Pancreas (tissue), 10 donors: ENCODE measurements at regions not wholly inside any gene's neighbourhood (a gene's known extent, or its start where the extent isn't known, plus 50 kb on each side); places are given as distances from the start of the nearest gene placed in this dataset.

ENCODE experiments used
- ATAC-seq, 4 donors: fragments of 200-7000 bp; cut with Tn5 transposase; one replicate each; pipeline versions ENCODE4 v1.8.0 to v1.9.1; 2020; ENCODE audit warnings: mild to moderate bottlenecking in 4 of 4, moderate library complexity in 4 of 4
- DNase-seq, 6 donors: peaks; one replicate each; pipeline ENCODE4 v3.0.0-alpha.2; 2020
- FAIRE-seq: peaks from 2 replicates; lab custom pipeline; 2012; peaks lifted over from hg19 to GRCh38; lab: Jason Lieb, UNC
- H3K27ac ChIP-seq, 4 donors: fragments of 200-600 bp; sonication (generic); 1 replicate in 3 of 4; 2 replicates in 1 of 4; pipeline versions ENCODE4 v1.5.0 to v1.8.0; 2020
- H3K27me3 ChIP-seq, 4 donors: fragments of 200-600 bp; one replicate each; pipeline ENCODE4 v1.8.0; 2021
- H3K36me3 ChIP-seq, 3 donors: fragments of 200-600 bp; sonication (generic) in 1 of 3; one replicate each; pipeline versions ENCODE4 v1.5.0 to v1.8.0; 2020 to 2021
- H3K4me1 ChIP-seq, 3 donors: fragments of 200-600 bp; one replicate each; pipeline ENCODE4 v1.8.0; 2021
- H3K4me3 ChIP-seq, 4 donors: fragments of 200-600 bp; sonication (generic) in 2 of 4; one replicate each; pipeline versions ENCODE4 v1.5.0 to v1.8.0; 2020 to 2021
- H3K9me3 ChIP-seq, 4 donors: fragments of 200-600 bp; one replicate each; pipeline ENCODE4 v1.8.0; 2021
- WGBS, 2 donors: extraction: QIAGEN DNeasy Blood & Tissue Kit; methylation state at CpG; one replicate each; pipeline ENCODE4 v1.1.7; 2013; 5-methylcytosine and 5-hydroxymethylcytosine counted together
- intact Hi-C, 3 donors: fragments of 100-400 bp; cut with DNase I; formaldehyde crosslinking; loops; one replicate each; pipeline versions ENCODE4 v1.11.1 to v1.14.2; 2022
- TF ChIP-seq, protein P1 (sequence below), 4 donors: fragments of 200-600 bp; sonication (generic) in 3 of 4; IDR thresholded peaks; one replicate each; pipeline versions ENCODE4 v1.5.0 to v1.8.0; 2021; ENCODE audit warnings: antibody characterized with exemption in 4 of 4
- donor health status: healthy with polysubstance abuse.
- donor health status: DM: no; HTN: no; CAD: no; lungs with moderate emphysema.
- donor health status: DM: no; HTN: no; CAD: no.
- donor health status: control.
- donor health status: control.
- donor health status: Bipolar disorder and iron deficiency.
- donor health status: DM: yes; HTN: yes; CAD: no.
- donor health status: DM: no; HTN: no; CAD: no.
- donor health status: DM: no; HTN: no; CAD: no.
- donor health status: DM: yes; HTN: yes; CAD: no.

- ATAC-seq (no peak), FAIRE-seq (no peak), DNase-seq (no peak)
- TF ChIP-seq, protein P1, sequence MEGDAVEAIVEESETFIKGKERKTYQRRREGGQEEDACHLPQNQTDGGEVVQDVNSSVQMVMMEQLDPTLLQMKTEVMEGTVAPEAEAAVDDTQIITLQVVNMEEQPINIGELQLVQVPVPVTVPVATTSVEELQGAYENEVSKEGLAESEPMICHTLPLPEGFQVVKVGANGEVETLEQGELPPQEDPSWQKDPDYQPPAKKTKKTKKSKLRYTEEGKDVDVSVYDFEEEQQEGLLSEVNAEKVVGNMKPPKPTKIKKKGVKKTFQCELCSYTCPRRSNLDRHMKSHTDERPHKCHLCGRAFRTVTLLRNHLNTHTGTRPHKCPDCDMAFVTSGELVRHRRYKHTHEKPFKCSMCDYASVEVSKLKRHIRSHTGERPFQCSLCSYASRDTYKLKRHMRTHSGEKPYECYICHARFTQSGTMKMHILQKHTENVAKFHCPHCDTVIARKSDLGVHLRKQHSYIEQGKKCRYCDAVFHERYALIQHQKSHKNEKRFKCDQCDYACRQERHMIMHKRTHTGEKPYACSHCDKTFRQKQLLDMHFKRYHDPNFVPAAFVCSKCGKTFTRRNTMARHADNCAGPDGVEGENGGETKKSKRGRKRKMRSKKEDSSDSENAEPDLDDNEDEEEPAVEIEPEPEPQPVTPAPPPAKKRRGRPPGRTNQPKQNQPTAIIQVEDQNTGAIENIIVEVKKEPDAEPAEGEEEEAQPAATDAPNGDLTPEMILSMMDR (IDR thresholded peaks at IDR 0.05): no peak
- Histone ChIP-seq H3K4me1 (no peaks in the 10 kb centered on the region), H3K9me3 (no peaks in the 10 kb centered on the region), H3K27me3 (no peaks in the 10 kb centered on the region), H3K27ac (no peak overlapping the region), H3K4me3 (no peak overlapping the region), H3K36me3 (no peaks in the 10 kb centered on the region)
- intact Hi-C loops: no loop called here
- WGBS, 2 donors: 47 to 74% methylated on average over 2 of the region's 2 CpGs
Observed at GRCh38 chr17:71519285-71519684, 601.5 kb upstream of the SOX9 start.

DNA sequence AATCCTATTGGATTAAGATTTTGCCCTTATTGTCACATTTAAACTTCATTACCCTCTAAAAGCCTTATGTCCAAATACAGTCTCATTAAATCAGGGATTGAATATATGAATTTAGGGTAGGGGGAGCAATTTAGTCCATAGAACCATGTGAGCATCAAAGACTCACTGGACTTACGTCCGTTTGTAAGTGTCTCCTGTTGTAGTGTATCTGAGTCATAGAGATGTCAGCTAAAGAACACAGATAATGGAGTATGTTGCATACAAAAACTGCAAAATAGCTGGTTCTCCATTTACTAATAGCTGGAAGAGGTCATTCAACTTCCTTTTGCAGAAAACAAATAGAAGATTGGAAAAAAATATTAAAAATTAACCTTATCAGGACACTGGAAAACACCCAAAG lies 599.1 kb upstream of the SOX9 start:
- no peaks in the 10 kb centered on the region for H3K4me1 ChIP-seq
- no peak overlapping the region for H3K27ac ChIP-seq
- no peaks in the 10 kb centered on the region for H3K27me3 ChIP-seq
- TF ChIP-seq, protein P1 (IDR thresholded peaks at IDR 0.05): no peak
- FAIRE-seq (no peak), DNase-seq (no peak), ATAC-seq (no peak)
- no peak overlapping the region for H3K4me3 ChIP-seq
- 61 to 62% methylated on average over 2 of the region's 2 CpGs for WGBS, 2 donors
- H3K36me3 ChIP-seq: no peaks in the 10 kb centered on the region
- H3K9me3 ChIP-seq: no peaks in the 10 kb centered on the region
- intact Hi-C loops: no loop called here

- TF ChIP-seq, protein P1 (IDR thresholded peaks at IDR 0.05): no peak
- FAIRE-seq (no peak), DNase-seq (no peak), ATAC-seq (no peak)
- WGBS, 2 donors: 80 to 96% methylated on average over 1 of the region's 1 CpG
- intact Hi-C loops: no loop called here
- Histone ChIP-seq H3K27ac (no peak overlapping the region), H3K36me3 (no peaks in the 10 kb centered on the region), H3K4me3 (no peak overlapping the region), H3K4me1 (no peaks in the 10 kb centered on the region), H3K9me3 (no peaks in the 10 kb centered on the region), H3K27me3 (no peaks in the 10 kb centered on the region)
Observed at GRCh38 chr17:71522383-71522782, 598.4 kb upstream of the SOX9 start.

DNA sequence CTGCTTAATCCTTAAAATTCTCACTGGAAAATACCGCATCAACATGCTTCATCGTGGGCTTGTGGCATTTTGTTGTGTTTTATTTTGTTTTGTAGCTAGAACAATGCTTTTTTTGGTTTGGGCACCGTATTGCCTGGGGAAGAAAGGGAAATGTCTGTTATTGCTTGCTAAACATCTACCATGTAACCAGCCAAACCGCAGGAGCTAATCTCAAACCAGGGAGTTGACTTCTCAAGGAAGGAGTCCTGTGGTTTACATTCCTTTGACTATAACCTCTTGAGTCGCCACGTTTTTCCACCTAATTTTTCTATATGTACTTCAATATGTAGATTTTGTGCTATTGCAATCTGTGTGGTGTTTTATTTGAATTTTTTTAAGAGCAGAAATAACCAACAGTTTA lies 593.5 kb upstream of the SOX9 start:
- Histone ChIP-seq H3K27ac (no peak overlapping the region), H3K4me3 (no peak overlapping the region), H3K27me3 (no peaks in the 10 kb centered on the region), H3K36me3 (no peaks in the 10 kb centered on the region), H3K9me3 (no peaks in the 10 kb centered on the region), H3K4me1 (no peaks in the 10 kb centered on the region)
- FAIRE-seq (no peak), ATAC-seq (no peak), DNase-seq (no peak)
- 72 to 77% methylated on average over 6 of the region's 6 CpGs for WGBS, 2 donors
- intact Hi-C loops: no loop called here
- TF ChIP-seq, protein P1 (IDR thresholded peaks at IDR 0.05): no peak

GRCh38 chr17:71528210-71528609 lies 592.6 kb upstream of the SOX9 start:
- Histone ChIP-seq H3K4me1 (no peaks in the 10 kb centered on the region), H3K4me3 (no peak overlapping the region), H3K9me3 (no peaks in the 10 kb centered on the region), H3K27ac (no peak overlapping the region), H3K27me3 (no peaks in the 10 kb centered on the region), H3K36me3 (no peaks in the 10 kb centered on the region)
- intact Hi-C loops: no loop called here
- DNase-seq (no peak), FAIRE-seq (no peak), ATAC-seq (no peak)
- TF ChIP-seq, protein P1 (IDR thresholded peaks at IDR 0.05): no peak
